GM23338 (cell line): ENCODE measurements at regions not wholly inside any gene's neighbourhood (a gene's known extent, or its start where the extent isn't known, plus 50 kb on each side); places are given as distances from the start of the nearest gene placed in this dataset.

ENCODE experiments used
- ATAC-seq: fragments of 200-7000 bp; cut with Tn5 transposase; 3 replicates; pipeline ENCODE4 v1.9.1; 2020
- DNase-seq: peaks from one replicate; pipeline ENCODE4 v3.0.0-alpha.2; 2015; ENCODE audit warnings: low spot score
- H2AFZ ChIP-seq: fragments of 200-600 bp; sonication (generic); 2 replicates; pipeline ENCODE4 v1.8.0; 2016; ENCODE audit warnings: antibody characterized with exemption, mild to moderate bottlenecking, moderate library complexity
- H3F3A ChIP-seq: fragments of 200-600 bp; sonication (generic); replicated peaks from 2 replicates; pipeline ENCODE4 v1.8.0; 2017; ENCODE audit warnings: antibody characterized with exemption, mixed run types, low read depth
- H3K27ac ChIP-seq: fragments of 200-600 bp; sonication (generic); 2 replicates; pipeline ENCODE4 v1.6.1; 2016; ENCODE audit warnings: low read depth
- H3K27me3 ChIP-seq: fragments of 200-600 bp; sonication (generic); 2 replicates; pipeline ENCODE4 v1.8.0; 2016; ENCODE audit warnings: mild to moderate bottlenecking, mixed run types, moderate library complexity; ENCODE audit not compliant: insufficient read depth
- H3K36me3 ChIP-seq: fragments of 200-600 bp; sonication (generic); 2 replicates; pipeline ENCODE4 v1.8.0; 2016; ENCODE audit warnings: mild to moderate bottlenecking; ENCODE audit not compliant: insufficient read depth
- H3K4me1 ChIP-seq: fragments of 200-600 bp; sonication (generic); 2 replicates; pipeline ENCODE4 v1.8.0; 2016; ENCODE audit warnings: mild to moderate bottlenecking, moderate library complexity; ENCODE audit not compliant: insufficient read depth
- H3K4me2 ChIP-seq: fragments of 200-600 bp; sonication (generic); 2 replicates; pipeline ENCODE4 v1.7.1; 2017; ENCODE audit warnings: mixed run types
- H3K4me3 ChIP-seq: fragments of 200-600 bp; sonication (generic); 2 replicates; pipeline ENCODE4 v1.6.1; 2016; ENCODE audit warnings: mixed run types
- H3K79me2 ChIP-seq: fragments of 200-600 bp; sonication (generic); replicated peaks from 2 replicates; pipeline ENCODE4 v1.8.0; 2017; ENCODE audit warnings: mild to moderate bottlenecking; ENCODE audit not compliant: insufficient read depth
- H3K9me2 ChIP-seq: fragments of 200-600 bp; sonication (generic); 2 replicates; pipeline ENCODE4 v1.8.0; 2017; ENCODE audit not compliant: insufficient read depth
- H4K20me1 ChIP-seq: fragments of 200-600 bp; sonication (generic); replicated peaks from 2 replicates; pipeline ENCODE4 v1.8.0; 2017; ENCODE audit warnings: mild to moderate bottlenecking; ENCODE audit not compliant: insufficient read depth
- H3K27ac Mint-ChIP-seq: 2 replicates; pipeline ENCODE4 v1.8.0; 2020; ENCODE audit warnings: inconsistent platforms, mild to moderate bottlenecking, moderate library complexity, mixed read lengths
- H3K27me3 Mint-ChIP-seq: 3 replicates; pipeline ENCODE4 v1.8.0; 2022; ENCODE audit warnings: low read depth, mild to moderate bottlenecking, moderate library complexity, mixed read lengths, inconsistent platforms; ENCODE audit not compliant: insufficient read depth, poor library complexity
- H3K36me3 Mint-ChIP-seq: 3 replicates; pipeline ENCODE4 v1.8.0; 2021; ENCODE audit warnings: low read depth, mild to moderate bottlenecking, inconsistent platforms, moderate library complexity, mixed read lengths
- H3K4me1 Mint-ChIP-seq: 3 replicates; pipeline ENCODE4 v1.8.0; 2020; ENCODE audit warnings: mild to moderate bottlenecking, inconsistent platforms, mixed read lengths
- H3K4me3 Mint-ChIP-seq: 3 replicates; pipeline ENCODE4 v1.8.0; 2021; ENCODE audit warnings: moderate library complexity, mild to moderate bottlenecking, inconsistent platforms, mixed read lengths
- H3K9me3 Mint-ChIP-seq: 3 replicates; pipeline ENCODE4 v1.8.0; 2020; ENCODE audit warnings: moderate library complexity, mild to moderate bottlenecking, inconsistent platforms, mixed read lengths
- CREB1 ChIP-seq: fragments of 250-450 bp; sonication (Bioruptor Pico); IDR thresholded peaks from 2 replicates; pipeline ENCODE4 v1.5.0; 2020; ENCODE audit warnings: low read depth, mild to moderate bottlenecking, moderate library complexity
- CTCF ChIP-seq, 2 experiments: fragments of 200-600 bp in 1 of 2; sonication (generic) in 1 of 2; conservative IDR thresholded peaks; 2 replicates each; pipeline versions ENCODE4 v1.5.1 to v1.6.1; 2016 to 2017; ENCODE audit warnings: antibody characterized with exemption in 2 of 2, low read depth in 2 of 2, mild to moderate bottlenecking in 2 of 2, moderate library complexity in 1 of 2
- EZH2 ChIP-seq: fragments of 200-600 bp; sonication (generic); IDR thresholded peaks from one replicate; pipeline ENCODE4 v1.8.0; 2017; ENCODE audit warnings: antibody characterized with exemption, mild to moderate bottlenecking, low read depth; ENCODE audit not compliant: unreplicated experiment
- EZH2phosphoT487 ChIP-seq: fragments of 200-600 bp; sonication (generic); IDR thresholded peaks from one replicate; pipeline ENCODE4 v1.8.1; 2018; ENCODE audit warnings: antibody characterized with exemption; ENCODE audit not compliant: unreplicated experiment
- JUNB ChIP-seq: IDR thresholded peaks from one replicate; pipeline ENCODE4 v1.6.1; 2016; ENCODE audit warnings: antibody characterized with exemption; ENCODE audit not compliant: unreplicated experiment
- NANOG ChIP-seq: IDR thresholded peaks from 2 replicates; pipeline ENCODE4 v1.6.1; 2016; ENCODE audit warnings: antibody characterized with exemption, borderline replicate concordance
- POLR2AphosphoS5 ChIP-seq: IDR thresholded peaks from 2 replicates; pipeline ENCODE4 v1.6.1; 2016; ENCODE audit warnings: antibody characterized with exemption, low read depth
- STAT1 ChIP-seq: IDR thresholded peaks from one replicate; pipeline ENCODE4 v1.6.1; 2016; ENCODE audit warnings: antibody characterized with exemption; ENCODE audit not compliant: unreplicated experiment
- ZNF114 ChIP-seq: fragments of 250-450 bp; sonication (Bioruptor Pico); IDR thresholded peaks from 2 replicates; pipeline ENCODE4 v1.5.0; 2020; ENCODE audit warnings: mild to moderate bottlenecking, moderate library complexity
- ZNF462 ChIP-seq: fragments of 250-450 bp; sonication (Bioruptor Pico); IDR thresholded peaks from 2 replicates; pipeline ENCODE4 v1.5.0; 2020; ENCODE audit warnings: mild to moderate bottlenecking, moderate library complexity

GRCh38 chr6:134516582-134516981 is 198.7 kb upstream of the SGK1 start:
- H3K27ac Mint-ChIP-seq, result no peak overlapping the region
- TF ChIP-seq CTCF (conservative IDR thresholded peaks at IDR 0.05; ENCODE audit: low read depth in 2 of 2) (no peak), NANOG (no peak), JUNB (no peak), CREB1 (CRISPR knock-in tag) (no peak)
- 0 out of 2 replicates have a peak overlapping the region, but pooled peaks have one; percentile 17 for H3K4me2 ChIP-seq

GRCh38 chr6:134515986-134516385 is 198.1 kb upstream of the SGK1 start:
- Histone ChIP-seq H3K36me3 (no peaks in the 10 kb centered on the region), H3K4me1 (peaks cover 26% of the 10 kb centered on the region; the same call in 1 of the 2 replicates), H3K27me3 (no peaks in the 10 kb centered on the region), H2AFZ (no peak overlapping the region), H3K4me2 (no peak overlapping the region), H3F3A (no peaks in the 10 kb centered on the region), H3K9me2 (no peaks in the 10 kb centered on the region), H3K27ac (no peak overlapping the region), H3K79me2 (no peaks in the 10 kb centered on the region), H4K20me1 (no peaks in the 10 kb centered on the region), H3K4me3 (no peak overlapping the region)
- Mint-ChIP-seq H3K4me3 (no peak overlapping the region), H3K27me3 (no peaks in the 10 kb centered on the region), H3K9me3 (no peaks in the 10 kb centered on the region), H3K36me3 (no peaks in the 10 kb centered on the region), H3K4me1 (peaks cover 29% of the 10 kb centered on the region), H3K27ac (no peak overlapping the region)
- DNase-seq (no peak), ATAC-seq (no peak)
- TF ChIP-seq STAT1 (no peak), ZNF462 (CRISPR knock-in tag) (no peak), CTCF (conservative IDR thresholded peaks at IDR 0.05; ENCODE audit: low read depth in 2 of 2) (no peak), EZH2 (no peak), NANOG (no peak), EZH2phosphoT487 (no peak), JUNB (no peak), POLR2AphosphoS5 (no peak), CREB1 (CRISPR knock-in tag) (no peak), ZNF114 (no peak)

More at GRCh38 chr6:134516582-134516981, 198.7 kb upstream of the SGK1 start:
- peaks cover 27% of the 10 kb centered on the region; the same call in 1 of the 2 replicates for H3K4me1 ChIP-seq
- no peak overlapping the region for H3K27ac ChIP-seq
- no peak overlapping the region for H3K4me3 ChIP-seq
- H3K4me3 Mint-ChIP-seq, result no peak overlapping the region
- H3K9me3 Mint-ChIP-seq, result no peaks in the 10 kb centered on the region
- H3F3A ChIP-seq, result no peaks in the 10 kb centered on the region
- peaks cover 29% of the 10 kb centered on the region for H3K4me1 Mint-ChIP-seq
- no peak for DNase-seq
- no peaks in the 10 kb centered on the region for H4K20me1 ChIP-seq
- no peaks in the 10 kb centered on the region for H3K36me3 Mint-ChIP-seq
- no peaks in the 10 kb centered on the region for H3K9me2 ChIP-seq
- H3K79me2 ChIP-seq, result no peaks in the 10 kb centered on the region
- ATAC-seq, result no peak
- no peaks in the 10 kb centered on the region for H3K27me3 ChIP-seq
- no peaks in the 10 kb centered on the region for H3K27me3 Mint-ChIP-seq
- H2AFZ ChIP-seq, result peak overlapping the region; percentile 56; the same call in 1 of the 2 replicates
- H3K36me3 ChIP-seq, result no peaks in the 10 kb centered on the region
